PC-3 (cell line): ENCODE measurements at regions not wholly inside any gene's neighbourhood (a gene's known extent, or its start where the extent isn't known, plus 50 kb on each side); places are given as distances from the start of the nearest gene placed in this dataset.

ENCODE experiments used
- ATAC-seq: fragments of 200-7000 bp; cut with Tn5 transposase; 2 replicates; pipeline ENCODE4 v1.9.1; 2020; ENCODE audit warnings: mild to moderate bottlenecking, moderate library complexity
- BruUV-seq: library from RNA; stranded (reverse); fragments of 400-500 nt; replicated peaks from 2 replicates; lab custom pipeline; 2021; lab: Mats Ljungman, UMichigan
- CTCF ChIA-PET: fragments of 300-600 bp; sonication (Branson Sonifier 250); formaldehyde crosslinking; loops from one replicate; lab custom pipeline; 2022; ENCODE audit warnings: antibody characterized with exemption; lab: Charles Lee
- POLR2A ChIA-PET: fragments of 300-600 bp; sonication (Branson Sonifier 250); formaldehyde crosslinking; loops from one replicate; lab custom pipeline; 2022; ENCODE audit warnings: antibody characterized with exemption; ENCODE audit not compliant: unreplicated experiment; lab: Charles Lee
- DNase-seq: peaks from one replicate; pipeline ENCODE4 v3.0.0-alpha.2; 2015
- H2AFZ ChIP-seq: fragments of 300-600 bp; sonication (generic); 2 replicates; pipeline ENCODE4 v1.6.0; 2016; ENCODE audit warnings: antibody characterized with exemption, low read length
- H3F3A ChIP-seq: fragments of 300-600 bp; sonication (generic); one replicate; pipeline ENCODE4 v1.6.0; 2017; ENCODE audit warnings: antibody characterized with exemption, low read length, control low read depth, mild to moderate bottlenecking; ENCODE audit not compliant: unreplicated experiment
- H3K27ac ChIP-seq: fragments of 300-600 bp; sonication (generic); 2 replicates; pipeline ENCODE4 v1.5.1; 2016; ENCODE audit warnings: mild to moderate bottlenecking, low read length
- H3K27me3 ChIP-seq: fragments of 300-600 bp; sonication (generic); 2 replicates; pipeline ENCODE4 v1.6.1; 2016; ENCODE audit warnings: low read length, mixed read lengths
- H3K36me3 ChIP-seq: fragments of 300-600 bp; sonication (generic); 2 replicates; pipeline ENCODE4 v1.6.1; 2016; ENCODE audit warnings: low read depth, mixed run types, low read length, mixed read lengths
- H3K4me1 ChIP-seq: fragments of 300-600 bp; sonication (generic); 2 replicates; pipeline ENCODE4 v1.5.1; 2016; ENCODE audit warnings: low read length; ENCODE audit not compliant: insufficient read depth
- H3K4me2 ChIP-seq: fragments of 300-600 bp; sonication (generic); 2 replicates; pipeline ENCODE4 v1.6.0; 2016; ENCODE audit warnings: low read length
- H3K4me3 ChIP-seq: fragments of 300-600 bp; sonication (generic); 2 replicates; pipeline ENCODE4 v1.5.1; 2016; ENCODE audit warnings: mild to moderate bottlenecking, low read length, mixed read lengths
- H3K79me2 ChIP-seq: fragments of 300-600 bp; sonication (generic); 2 replicates; pipeline ENCODE4 v1.6.1; 2017; ENCODE audit warnings: low read length, mixed read lengths
- H3K9ac ChIP-seq: fragments of 300-600 bp; sonication (generic); 2 replicates; pipeline ENCODE4 v1.6.0; 2016; ENCODE audit warnings: mild to moderate bottlenecking, low read length
- H3K9me2 ChIP-seq: fragments of 300-600 bp; sonication (generic); replicated peaks from 2 replicates; pipeline ENCODE4 v1.6.1; 2016; ENCODE audit warnings: mixed run types, low read length, mixed read lengths
- H3K9me3 ChIP-seq: fragments of 300-600 bp; sonication (generic); 2 replicates; pipeline ENCODE4 v1.6.1; 2016; ENCODE audit warnings: low read length, mixed read lengths
- H4K20me1 ChIP-seq: fragments of 300-600 bp; sonication (generic); 2 replicates; pipeline ENCODE4 v1.6.1; 2016; ENCODE audit warnings: low read length, mixed read lengths
- CTCF ChIP-seq: fragments of 300-600 bp; sonication (generic); conservative IDR thresholded peaks from 2 replicates; pipeline ENCODE4 v1.5.1; 2017; ENCODE audit warnings: antibody characterized with exemption, low read depth, mild to moderate bottlenecking, low read length
- EZH2 ChIP-seq: fragments of 300-600 bp; sonication (generic); IDR thresholded peaks from one replicate; pipeline ENCODE4 v1.6.1; 2017; ENCODE audit warnings: antibody characterized with exemption, mild to moderate bottlenecking, low read length; ENCODE audit not compliant: unreplicated experiment
- EZH2phosphoT487 ChIP-seq: fragments of 300-600 bp; sonication (generic); IDR thresholded peaks from 2 replicates; pipeline ENCODE4 v1.6.1; 2018; ENCODE audit warnings: mild to moderate bottlenecking, antibody characterized with exemption, low read length, borderline replicate concordance
- intact Hi-C: fragments of 100-400 bp; cut with micrococcal nuclease; formaldehyde crosslinking; loops from 2 replicates; pipeline ENCODE4 v1.9.0; 2023

- POLR2A ChIA-PET, result no interaction called here
- CTCF ChIA-PET, result interaction anchor here (1.0 kb wide), 1 partner anchor 186 kb away, joined by 3 read pairs; no protein-coding TSS in a partner anchor
- intact Hi-C loops, result no loop called here
- Histone ChIP-seq H3K36me3 (no peaks in the 10 kb centered on the region), H3K27me3 (no peaks in the 10 kb centered on the region), H3K27ac (no peak overlapping the region), H3K4me3 (no peak overlapping the region), H3K9ac (no peak overlapping the region), H3K4me2 (0 out of 2 replicates have a peak overlapping the region, but pooled peaks have one; percentile 5), H3F3A (no peaks in the 10 kb centered on the region), H2AFZ (no peak overlapping the region), H3K79me2 (no peaks in the 10 kb centered on the region), H3K4me1 (peaks cover 5% of the 10 kb centered on the region; the same call in 1 of the 2 replicates), H4K20me1 (no peaks in the 10 kb centered on the region), H3K9me3 (no peaks in the 10 kb centered on the region), H3K9me2 (no peaks in the 10 kb centered on the region)
- TF ChIP-seq EZH2 (no peak), CTCF (peak; percentile 61)
- DNase-seq, result peak; percentile 79
- BruUV-seq, result no TSS peak
- no peak; the same call in 1 of the 2 replicates for ATAC-seq
Measured at GRCh38 chr1:166730299-166730888, 108.9 kb upstream of the POGK start.

GRCh38 chr1:166738140-166738539 is 101.1 kb upstream of the POGK start:
- Histone ChIP-seq H2AFZ (no peak overlapping the region), H3K4me2 (no peak overlapping the region), H3K27ac (no peak overlapping the region), H3K79me2 (no peaks in the 10 kb centered on the region), H3K9ac (no peak overlapping the region), H3K9me2 (no peaks in the 10 kb centered on the region), H3K9me3 (no peaks in the 10 kb centered on the region), H4K20me1 (no peaks in the 10 kb centered on the region), H3K36me3 (no peaks in the 10 kb centered on the region), H3K27me3 (no peaks in the 10 kb centered on the region), H3K4me1 (no peaks in the 10 kb centered on the region), H3K4me3 (no peak overlapping the region), H3F3A (no peaks in the 10 kb centered on the region)
- DNase-seq, result no peak
- no TSS peak for BruUV-seq
- ATAC-seq, result no peak
- ChIA-PET CTCF (no interaction called here), POLR2A (no interaction called here)
- TF ChIP-seq EZH2 (no peak), EZH2phosphoT487 (no peak), CTCF (no peak)
- intact Hi-C loops, result no loop called here

GRCh38 chr1:166738873-166739272 is 100.4 kb upstream of the POGK start:
- Histone ChIP-seq H3K9ac (no peak overlapping the region), H3K27ac (no peak overlapping the region), H2AFZ (no peak overlapping the region), H3K9me3 (no peaks in the 10 kb centered on the region), H3K27me3 (no peaks in the 10 kb centered on the region), H3F3A (no peaks in the 10 kb centered on the region), H4K20me1 (no peaks in the 10 kb centered on the region), H3K4me3 (no peak overlapping the region), H3K79me2 (no peaks in the 10 kb centered on the region), H3K9me2 (no peaks in the 10 kb centered on the region), H3K36me3 (no peaks in the 10 kb centered on the region), H3K4me1 (no peaks in the 10 kb centered on the region), H3K4me2 (no peak overlapping the region)
- intact Hi-C loops, result no loop called here
- no peak for DNase-seq
- CTCF ChIA-PET, result no interaction called here
- BruUV-seq, result no TSS peak
- POLR2A ChIA-PET, result no interaction called here
- TF ChIP-seq EZH2 (no peak), CTCF (no peak), EZH2phosphoT487 (no peak)
- no peak for ATAC-seq
